CD4-positive, alpha-beta T cell treated with Interleukin-15 for 1 hour (primary cell): ENCODE measurements at regions not wholly inside any gene's neighbourhood (a gene's known extent, or its start where the extent isn't known, plus 50 kb on each side); places are given as distances from the start of the nearest gene placed in this dataset.
"Not testable (repeated sequence)": the region's sequence is repeated elsewhere in the genome, so short reads cannot be mapped to it uniquely, and the experiment has no call there.

Experiments
- DNase-seq: peaks from one replicate; pipeline ENCODE4 v3.0.0-alpha.2; 2020

- DNase-seq: no peak
Observed at GRCh38 chr10:25869609-25870008, 64.4 kb upstream of the MYO3A start.

- DNase-seq: not testable (repeated sequence)
Observed at GRCh38 chr10:25874402-25874801, 59.6 kb upstream of the MYO3A start.

- peak; percentile 40 for DNase-seq
Observed at GRCh38 chr10:25875556-25876165, 58.4 kb upstream of the MYO3A start.

- no peak for DNase-seq
Observed at GRCh38 chr10:25877296-25877695, 56.7 kb upstream of the MYO3A start.
